D721Med (cell line): ENCODE measurements at regions not wholly inside any gene's neighbourhood (a gene's known extent, or its start where the extent isn't known, plus 50 kb on each side); places are given as distances from the start of the nearest gene placed in this dataset.

Source experiments
- DNase-seq: peaks from one replicate; pipeline ENCODE4 v3.0.0; 2011; ENCODE audit warnings: low spot score; ENCODE audit not compliant: insufficient read length
- FAIRE-seq: peaks from 2 replicates; lab custom pipeline; 2011; peaks lifted over from hg19 to GRCh38; lab: Jason Lieb, UNC
- TF ChIP-seq, protein P1 (sequence below): IDR thresholded peaks from 2 replicates; pipeline ENCODE4 v1.5.1; 2012; ENCODE audit warnings: mild to moderate bottlenecking, control low read depth; ENCODE audit not compliant: insufficient read depth; ENCODE audit errors: missing control alignments

DNA sequence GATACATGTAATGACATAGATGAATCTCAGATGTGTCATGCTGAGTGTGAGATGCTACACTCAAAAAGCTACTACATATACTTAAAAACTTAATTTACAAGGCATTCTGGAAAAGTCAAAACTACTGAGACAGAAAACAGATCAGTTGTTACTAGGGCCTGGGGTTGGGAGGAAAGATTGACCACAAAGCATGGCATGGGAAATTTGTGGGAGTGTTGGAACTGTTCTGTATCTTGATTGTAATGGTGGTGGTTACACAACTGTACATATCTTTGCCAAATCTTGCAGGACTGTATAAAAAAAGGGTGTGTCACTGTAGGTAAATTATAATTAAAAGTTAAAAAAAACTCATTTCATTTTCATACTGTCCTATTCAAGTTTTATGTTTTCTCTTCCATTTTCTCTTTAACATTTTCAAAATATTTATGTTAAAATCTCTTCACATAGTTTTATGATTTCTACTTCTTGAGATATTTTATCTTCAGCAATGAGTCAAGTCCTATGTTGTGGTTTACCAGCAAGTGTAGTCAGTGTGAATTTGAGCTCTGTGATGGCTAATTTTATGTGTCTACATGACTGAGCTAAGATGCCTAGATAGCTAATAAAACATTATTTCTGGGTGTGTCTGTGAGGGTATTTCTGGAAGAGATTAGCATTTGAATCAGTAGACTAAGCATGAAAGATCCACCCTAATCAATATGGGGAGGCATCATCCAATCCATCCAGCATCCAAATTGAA is 58.6 kb upstream of the VRK2 start:
- FAIRE-seq: no peak

DNA sequence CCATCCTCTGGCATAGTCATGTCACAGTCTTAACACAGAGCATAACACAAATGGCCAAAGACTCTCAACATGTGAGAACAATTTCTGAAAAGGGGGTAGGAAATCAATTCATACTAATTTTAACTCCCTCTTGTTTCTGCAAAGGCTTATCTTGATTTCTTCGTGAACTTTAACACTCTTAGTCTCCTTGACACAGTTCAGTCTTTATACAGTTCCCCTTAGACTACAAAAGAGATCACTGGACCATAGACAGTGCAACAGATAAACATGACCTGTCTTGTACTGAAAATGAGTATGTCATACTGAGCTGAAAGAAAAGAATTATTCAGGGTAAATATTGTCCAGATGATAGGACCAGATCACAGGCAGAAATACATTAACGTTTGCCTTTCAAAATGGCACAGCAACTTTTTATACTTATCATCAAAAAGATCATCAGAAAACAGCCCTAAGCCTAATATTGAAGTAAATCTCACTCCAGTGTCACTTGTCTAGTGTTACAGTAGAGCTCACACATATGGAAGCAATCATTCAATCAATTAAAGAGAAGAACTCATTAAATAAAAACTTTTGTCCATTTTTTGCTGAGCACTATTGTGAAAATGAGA is 56.4 kb upstream of the VRK2 start:
- TF ChIP-seq, protein P1, sequence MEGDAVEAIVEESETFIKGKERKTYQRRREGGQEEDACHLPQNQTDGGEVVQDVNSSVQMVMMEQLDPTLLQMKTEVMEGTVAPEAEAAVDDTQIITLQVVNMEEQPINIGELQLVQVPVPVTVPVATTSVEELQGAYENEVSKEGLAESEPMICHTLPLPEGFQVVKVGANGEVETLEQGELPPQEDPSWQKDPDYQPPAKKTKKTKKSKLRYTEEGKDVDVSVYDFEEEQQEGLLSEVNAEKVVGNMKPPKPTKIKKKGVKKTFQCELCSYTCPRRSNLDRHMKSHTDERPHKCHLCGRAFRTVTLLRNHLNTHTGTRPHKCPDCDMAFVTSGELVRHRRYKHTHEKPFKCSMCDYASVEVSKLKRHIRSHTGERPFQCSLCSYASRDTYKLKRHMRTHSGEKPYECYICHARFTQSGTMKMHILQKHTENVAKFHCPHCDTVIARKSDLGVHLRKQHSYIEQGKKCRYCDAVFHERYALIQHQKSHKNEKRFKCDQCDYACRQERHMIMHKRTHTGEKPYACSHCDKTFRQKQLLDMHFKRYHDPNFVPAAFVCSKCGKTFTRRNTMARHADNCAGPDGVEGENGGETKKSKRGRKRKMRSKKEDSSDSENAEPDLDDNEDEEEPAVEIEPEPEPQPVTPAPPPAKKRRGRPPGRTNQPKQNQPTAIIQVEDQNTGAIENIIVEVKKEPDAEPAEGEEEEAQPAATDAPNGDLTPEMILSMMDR: no peak
- no peak for DNase-seq
- FAIRE-seq: no peak

More for the DNA sequence above, 58.6 kb upstream of the VRK2 start:
- TF ChIP-seq, protein P1: no peak
- DNase-seq: no peak
